ENCODE measurements at regions not wholly inside any gene's neighbourhood (a gene's known extent, or its start where the extent isn't known, plus 50 kb on each side); places are given as distances from the start of the nearest gene placed in this dataset.

GRCh38 chr17:73939806-73940205 lies 263.7 kb upstream of the RPL38 start:
- no peak for TF ChIP-seq POLR2A (IDR thresholded peaks at IDR 0.05)
- no peak for TF ChIP-seq CTCF (IDR thresholded peaks at IDR 0.05)
